ENCODE measurements at regions not wholly inside any gene's neighbourhood (a gene's known extent, or its start where the extent isn't known, plus 50 kb on each side); places are given as distances from the start of the nearest gene placed in this dataset.
"Not testable (repeated sequence)": the region's sequence is repeated elsewhere in the genome, so short reads cannot be mapped to it uniquely, and the experiment has no call there.

DNA sequence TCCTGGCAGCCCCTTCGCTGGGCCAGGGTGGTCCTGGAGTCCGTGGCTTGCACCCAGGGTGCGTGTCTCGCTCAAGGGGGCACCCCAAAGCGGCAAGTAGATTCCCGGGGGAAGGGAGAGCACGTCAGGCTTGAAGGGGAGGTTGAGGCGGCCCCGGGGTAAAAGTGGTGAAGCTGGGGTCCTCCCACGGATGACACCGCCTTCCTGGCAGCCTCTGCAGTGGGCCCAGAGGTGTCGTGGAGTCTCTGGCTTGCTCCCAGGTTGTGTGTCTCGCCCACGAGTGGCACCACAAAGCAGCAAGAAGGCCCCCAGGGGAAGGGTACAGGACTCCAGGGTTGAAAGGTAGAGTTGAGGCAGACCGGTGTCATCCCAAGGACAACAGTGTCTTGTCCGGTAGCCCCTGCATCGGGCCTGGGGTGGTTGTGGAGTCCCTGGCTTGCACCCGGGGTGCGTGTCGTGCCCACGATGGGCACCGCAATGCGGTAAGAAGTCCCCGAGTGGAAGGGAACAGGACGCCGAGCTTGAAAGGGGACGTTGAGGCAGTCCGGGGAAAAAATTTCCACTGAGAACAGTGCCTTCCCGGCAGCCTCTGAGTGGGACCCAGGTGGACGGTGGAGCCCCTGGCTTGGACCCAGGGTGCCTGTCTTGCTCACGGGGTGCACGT, 158.0 kb upstream of the ALG10B start:
- DNase-seq (ENCODE audit: low read depth in 2 of 2), result no peak

DNA sequence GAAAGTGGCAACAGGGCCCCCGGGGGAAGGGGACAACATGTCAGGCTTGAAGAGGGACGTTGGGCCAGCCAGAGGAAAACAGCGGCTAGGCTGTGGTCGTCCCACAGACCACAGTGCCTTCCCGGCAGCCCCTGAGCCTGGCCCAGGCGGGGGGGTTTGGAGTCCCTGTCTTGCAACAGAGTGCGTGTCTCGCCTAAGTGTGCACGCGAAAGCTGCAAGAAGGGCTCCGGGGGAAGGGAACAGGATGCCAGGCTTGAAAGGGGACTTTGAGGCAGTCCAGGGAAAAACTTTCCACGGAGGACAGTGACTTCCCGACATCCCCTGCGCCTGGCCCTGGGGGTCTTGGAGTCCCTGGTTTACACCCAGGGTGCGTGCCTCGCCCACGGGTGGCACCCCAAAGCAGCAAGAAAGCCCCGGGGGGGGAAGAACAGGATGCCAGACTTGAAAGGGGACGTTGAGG, 157.5 kb upstream of the ALG10B start:
- DNase-seq (ENCODE audit: low read depth in 2 of 2), result no peak

DNA sequence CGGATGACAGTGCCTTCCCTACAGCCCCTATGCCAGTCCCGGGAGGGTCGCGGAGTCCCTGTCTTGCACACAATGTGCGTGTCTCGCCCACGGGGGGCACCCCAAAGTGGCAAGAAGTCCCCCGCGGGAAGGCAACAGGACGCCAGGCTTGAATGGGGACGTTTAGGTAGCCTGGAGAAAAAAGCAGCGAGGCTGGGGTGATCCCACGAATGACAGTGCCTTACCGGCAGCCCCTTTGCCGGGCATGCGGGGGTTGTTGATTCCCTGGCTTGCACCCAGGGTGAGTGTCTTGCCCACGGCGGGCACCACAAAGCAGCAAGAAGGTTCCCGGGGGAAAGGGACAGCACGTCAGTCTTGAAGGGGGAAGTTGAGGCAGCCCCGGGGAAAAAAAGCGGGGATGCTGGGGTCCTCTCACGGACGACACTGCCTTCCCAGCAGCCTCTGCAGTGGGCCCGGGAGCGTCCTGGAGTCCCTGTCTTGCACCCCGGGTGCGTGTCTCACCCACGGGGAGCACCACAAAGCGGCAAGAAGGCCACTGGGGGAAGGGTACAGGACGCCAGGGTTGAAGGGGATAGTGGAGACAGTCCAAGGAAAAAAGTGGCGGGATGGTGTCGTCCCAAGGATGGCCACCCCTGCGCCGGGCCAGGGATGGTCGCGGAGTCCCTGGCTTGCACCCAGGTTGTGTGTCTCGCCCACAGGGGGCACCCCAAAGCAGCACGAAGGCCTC, 156.8 kb upstream of the ALG10B start:
- DNase-seq (ENCODE audit: low read depth in 2 of 2), result no peak

DNA sequence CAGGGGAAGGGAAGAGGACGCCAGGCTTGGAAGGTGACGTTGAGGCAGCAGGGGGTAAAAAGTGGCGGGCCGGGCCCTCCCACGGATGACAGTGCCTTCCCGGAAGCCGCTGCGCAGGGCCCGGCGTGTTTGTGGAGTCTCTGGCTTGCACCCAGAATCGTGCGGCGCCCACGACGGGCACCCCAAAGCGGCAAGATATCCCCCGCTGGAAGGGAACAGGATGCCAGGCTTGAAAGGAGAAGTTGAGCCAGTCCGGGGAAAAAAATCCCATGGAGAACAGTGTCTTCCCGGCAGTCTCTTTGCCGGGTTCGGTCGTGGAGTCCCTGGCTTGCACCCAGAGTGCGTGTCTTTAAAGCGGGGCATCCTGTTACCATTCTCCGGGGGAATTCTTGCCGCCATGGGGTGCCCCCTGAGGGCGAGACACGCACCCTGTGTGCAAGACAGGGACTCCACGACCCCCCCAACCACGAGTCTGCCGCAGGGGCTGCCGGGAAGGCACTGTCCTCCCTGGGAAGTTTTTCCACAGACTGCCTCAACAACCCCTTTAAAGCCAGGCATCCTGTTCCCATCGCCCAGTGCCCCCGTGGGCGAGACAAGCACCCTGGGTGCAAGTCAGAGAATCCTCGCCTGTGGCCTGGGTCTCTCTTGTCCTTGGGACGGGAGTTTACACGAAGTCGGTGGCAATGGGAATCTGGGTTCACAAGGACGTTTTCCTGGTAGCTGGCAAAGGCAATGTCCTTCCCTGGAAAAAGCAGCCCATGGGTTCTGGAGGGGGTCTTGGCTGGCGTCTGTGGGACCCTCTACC, 156.1 kb upstream of the ALG10B start:
- no peak for DNase-seq (ENCODE audit: low read depth in 2 of 2)

DNA sequence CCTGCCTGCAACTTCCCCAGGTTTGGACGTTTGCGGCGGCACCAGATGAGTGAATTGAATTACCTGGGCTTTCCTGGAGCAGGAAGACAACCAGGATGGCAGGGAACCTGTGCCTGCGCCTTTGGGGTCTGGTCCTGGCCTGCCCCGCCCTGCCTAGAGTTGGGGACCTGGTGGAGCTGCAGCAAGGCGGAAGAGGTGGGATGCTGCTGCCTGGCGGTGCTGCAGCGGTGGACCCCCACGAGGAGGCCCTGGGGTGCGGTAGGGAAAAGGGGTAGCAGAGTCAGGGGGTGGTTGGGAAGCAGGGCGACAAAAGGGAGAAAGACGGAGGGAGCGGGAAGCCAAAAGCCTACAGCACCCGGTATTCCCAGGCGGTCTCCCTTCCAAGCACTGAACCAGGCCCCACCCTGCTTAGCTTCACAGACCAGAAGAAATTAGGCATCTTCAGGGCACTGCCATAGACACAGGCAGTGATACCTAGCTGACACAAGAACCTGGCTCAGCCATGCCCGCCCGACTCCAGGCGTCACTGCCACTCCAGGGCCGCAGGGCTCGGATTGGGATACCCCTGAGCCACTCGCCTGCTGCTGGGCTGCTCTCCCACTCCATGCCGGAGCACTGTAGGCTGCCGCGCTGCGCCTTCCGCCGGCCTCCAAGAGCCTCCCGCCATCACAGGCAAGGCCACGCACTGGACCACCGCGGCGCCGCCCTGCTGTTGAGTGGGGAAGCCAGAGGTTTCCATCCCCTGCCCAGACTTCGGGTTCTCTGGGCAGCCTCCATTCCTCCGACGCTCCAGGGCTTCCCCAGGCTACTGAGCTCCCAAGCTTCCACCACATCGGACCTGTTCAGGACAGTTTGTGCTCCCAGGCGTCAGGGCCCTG, 155.2 kb upstream of the ALG10B start:
- DNase-seq (ENCODE audit: low read depth in 2 of 2), result no peak

DNA sequence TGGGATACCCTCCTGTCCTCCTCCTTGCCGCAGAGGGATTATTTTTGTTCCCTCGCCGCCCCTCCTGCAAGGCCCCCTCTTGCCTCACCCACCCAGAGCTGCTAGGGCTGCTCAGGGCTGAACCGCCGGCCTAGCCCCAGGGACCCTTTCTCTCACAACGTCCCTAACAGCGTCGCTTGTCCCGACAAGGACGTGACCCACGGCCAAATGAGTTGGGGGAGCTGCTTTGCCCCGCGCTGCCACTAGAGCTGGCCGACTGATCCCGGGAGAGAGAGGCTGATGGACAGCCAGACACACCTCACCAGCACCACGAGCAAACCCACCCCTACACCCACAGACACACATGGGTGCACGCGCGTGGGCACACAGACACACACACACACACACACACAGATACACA, 154.6 kb upstream of the ALG10B start:
- DNase-seq (ENCODE audit: low read depth in 2 of 2), result no peak

DNA sequence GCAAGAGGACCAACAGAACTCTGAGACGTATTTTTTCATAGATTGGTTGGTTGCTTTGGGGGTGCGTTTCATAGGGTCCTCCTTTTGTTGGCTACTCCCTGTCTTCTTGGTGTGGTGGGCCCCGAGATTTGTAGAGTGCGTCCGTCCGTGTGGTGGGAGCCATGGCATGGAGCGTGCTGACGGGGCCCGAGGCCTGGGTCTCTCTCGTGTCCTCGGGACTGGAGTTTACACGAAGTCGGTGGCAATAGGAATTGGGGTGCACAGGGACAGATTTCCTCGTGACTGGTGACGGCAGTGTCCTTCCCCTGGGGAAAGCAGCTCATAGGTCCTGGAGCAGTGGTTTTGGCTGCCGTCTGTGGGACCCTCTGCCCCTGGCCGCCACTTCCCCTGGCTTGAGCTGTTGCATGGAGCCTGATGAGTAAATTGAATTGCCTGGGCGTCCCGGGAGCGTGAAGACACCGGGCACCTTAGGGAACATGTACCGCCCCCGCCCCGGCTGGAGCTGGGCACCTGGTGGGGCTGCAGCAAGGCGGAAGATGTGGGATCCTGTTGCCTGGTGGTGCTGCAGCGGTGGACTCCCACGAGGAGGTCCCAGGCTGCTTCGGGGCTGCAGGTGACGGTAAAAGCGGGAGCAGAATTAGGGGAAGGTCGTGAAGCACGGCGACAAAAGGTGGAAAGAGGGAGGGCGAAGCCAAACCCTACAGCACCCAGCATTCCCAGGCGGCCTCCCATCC, 153.7 kb upstream of the ALG10B start:
- DNase-seq (ENCODE audit: low read depth in 2 of 2), result no peak

DNA sequence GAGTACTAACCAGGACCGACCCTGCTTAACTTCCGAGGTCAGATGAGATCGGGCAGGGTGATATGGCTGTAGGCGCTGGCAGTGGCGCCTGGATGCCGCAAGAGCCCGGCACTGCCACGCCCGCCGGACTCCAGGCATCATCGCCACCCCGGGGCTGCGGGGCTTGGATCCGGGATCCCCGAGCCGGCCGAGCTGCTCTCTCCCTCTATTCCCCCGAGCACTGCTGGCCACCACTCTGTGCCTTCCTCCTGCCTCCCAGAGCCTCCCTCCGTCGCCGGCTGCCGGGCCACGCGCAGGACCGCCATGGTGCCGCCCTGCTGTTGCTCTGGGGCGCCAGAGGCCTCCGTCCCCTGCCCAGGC, 153.2 kb upstream of the ALG10B start:
- DNase-seq (ENCODE audit: low read depth in 2 of 2), result no peak

DNA sequence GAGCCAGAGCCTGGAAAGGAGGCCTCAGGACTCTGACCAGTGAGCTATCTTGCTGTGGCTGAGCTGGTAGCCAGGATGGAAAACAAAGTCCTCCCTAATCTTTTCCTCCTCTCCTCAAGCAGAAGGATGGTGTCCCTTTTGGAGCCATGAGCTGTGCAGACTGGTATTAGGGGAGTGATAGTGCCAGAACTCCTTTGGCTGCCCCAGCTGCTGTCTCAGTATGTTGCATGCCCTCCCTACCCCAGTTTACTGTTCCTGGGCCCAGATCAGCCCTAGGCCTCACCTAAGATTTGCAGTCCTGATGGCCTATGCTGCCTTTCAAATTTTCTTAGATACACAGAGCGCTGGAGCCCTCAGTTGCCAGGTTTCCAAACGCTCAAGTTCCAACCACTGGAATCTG, 150.3 kb upstream of the ALG10B start:
- DNase-seq (ENCODE audit: low read depth in 2 of 2), result no peak

DNA sequence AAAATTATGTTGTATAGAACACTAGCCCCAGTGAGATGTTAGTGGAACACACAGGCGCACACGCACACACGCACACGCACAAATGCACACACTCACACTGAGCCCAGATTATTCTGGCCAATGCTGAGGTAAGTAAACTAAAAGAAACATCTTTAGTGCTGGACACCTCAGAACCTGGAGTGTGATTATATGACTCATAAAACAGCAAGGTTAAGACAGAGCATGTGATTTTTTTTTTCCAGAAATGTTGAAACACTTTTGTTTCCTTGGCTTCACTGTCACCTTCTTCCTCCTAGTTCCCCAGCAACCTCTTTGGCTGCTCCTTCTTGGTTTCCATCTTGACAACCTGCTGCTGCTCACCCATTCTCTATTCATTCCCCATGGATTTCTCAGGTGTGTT, 141.0 kb upstream of the ALG10B start:
- DNase-seq (ENCODE audit: low read depth in 2 of 2), result no peak

DNA sequence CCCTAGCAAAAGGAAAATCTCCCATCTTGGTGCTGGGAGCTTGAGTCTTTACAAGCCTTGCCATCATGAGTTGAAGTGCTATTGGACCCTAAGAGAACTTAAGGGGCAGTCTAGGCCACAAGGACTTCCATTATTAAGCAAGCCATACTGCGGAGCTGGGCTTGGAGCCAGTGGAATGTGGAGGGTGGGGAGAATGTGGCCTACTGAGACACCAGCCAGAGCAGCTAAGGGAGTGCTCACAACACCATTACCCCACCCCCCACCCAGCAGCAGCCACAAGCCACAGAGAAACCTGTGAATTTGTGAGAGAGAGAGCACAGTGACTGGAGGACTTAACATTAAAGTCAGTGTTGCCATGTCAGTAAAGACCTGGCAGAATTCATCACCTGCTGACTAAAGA, 133.0 kb upstream of the ALG10B start:
- DNase-seq (ENCODE audit: low read depth in 2 of 2), result not testable (repeated sequence)

DNA sequence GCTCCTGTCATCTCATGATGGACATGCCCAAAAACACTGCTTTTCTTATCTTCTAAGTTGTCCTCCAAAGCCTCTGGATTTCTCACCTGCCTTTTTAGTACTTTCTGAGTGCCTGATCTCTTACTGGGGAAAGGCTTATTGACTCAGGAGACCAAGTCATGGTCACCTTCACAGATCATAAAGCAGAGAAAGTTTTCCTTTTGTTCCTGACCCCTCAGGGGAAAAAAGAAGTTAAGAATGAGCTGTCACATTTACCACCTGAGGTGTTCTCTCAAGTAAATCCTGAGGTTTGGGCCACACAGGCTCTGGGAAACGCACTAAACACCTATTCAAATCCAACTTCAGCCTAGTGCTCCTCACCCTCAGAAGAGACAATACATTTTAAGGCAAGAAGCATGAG, 119.3 kb upstream of the ALG10B start:
- not testable (repeated sequence) for DNase-seq (ENCODE audit: low read depth in 2 of 2)

DNA sequence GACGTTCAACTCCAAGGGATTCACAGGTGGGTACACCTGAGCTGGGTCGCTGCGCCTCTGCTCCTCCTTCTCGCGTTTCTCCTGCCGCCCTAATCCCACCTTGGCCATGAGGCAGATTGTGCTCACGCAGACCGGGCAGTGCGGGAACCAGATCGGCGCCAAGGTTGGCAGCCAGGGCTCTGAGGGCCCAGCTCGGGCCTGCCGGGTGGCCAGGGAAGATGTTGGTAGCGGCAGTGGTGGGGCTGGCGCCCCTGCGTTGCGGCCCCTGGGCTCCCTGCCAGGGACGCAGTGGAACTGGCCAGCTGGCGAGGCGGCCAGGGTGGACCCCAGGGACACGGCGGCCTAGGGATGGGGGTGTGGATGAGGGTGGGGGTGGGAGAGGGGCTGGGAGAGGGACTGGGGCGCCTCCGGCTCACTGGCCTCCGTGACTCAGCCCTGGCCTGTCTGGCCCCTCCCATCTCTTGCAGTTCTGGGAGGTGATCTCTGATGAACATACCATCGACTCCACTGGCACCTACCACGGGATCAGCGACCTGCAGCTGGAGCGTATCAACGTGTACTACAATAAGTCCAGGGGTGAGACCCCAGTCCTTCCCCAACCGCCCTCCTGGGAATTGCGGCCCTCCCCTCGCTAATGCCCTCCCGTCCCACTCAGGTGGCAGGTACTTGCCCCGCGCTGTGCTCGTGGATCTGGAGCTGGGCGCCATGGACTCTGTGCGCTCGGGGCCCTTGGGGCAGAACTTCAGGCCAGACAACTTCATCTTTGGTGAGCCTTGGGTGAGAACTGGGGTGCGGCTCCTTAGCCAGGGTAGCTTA, 114.9 kb upstream of the ALG10B start:
- no peak for DNase-seq (ENCODE audit: low read depth in 2 of 2)

DNA sequence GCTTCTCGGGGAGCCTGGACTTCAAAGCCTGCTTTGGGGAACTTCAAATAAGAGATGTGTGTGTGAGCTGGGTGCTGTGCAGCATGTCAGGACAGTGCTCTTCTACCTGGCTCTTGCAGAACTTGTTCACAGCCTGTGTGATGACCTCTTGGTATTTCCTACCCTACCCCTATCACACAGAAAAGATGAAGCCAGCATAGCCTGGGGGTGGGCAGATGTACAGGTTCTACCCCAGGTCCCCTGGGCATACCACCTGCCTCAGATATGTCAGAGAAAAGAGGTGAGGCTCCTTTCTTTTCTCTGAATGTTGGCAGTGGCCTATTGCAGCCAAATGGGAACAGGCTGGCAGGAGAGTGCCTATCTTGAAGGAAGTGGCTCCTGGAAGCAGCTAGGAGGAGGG, 111.7 kb upstream of the ALG10B start:
- no peak for DNase-seq (ENCODE audit: low read depth in 2 of 2)

DNA sequence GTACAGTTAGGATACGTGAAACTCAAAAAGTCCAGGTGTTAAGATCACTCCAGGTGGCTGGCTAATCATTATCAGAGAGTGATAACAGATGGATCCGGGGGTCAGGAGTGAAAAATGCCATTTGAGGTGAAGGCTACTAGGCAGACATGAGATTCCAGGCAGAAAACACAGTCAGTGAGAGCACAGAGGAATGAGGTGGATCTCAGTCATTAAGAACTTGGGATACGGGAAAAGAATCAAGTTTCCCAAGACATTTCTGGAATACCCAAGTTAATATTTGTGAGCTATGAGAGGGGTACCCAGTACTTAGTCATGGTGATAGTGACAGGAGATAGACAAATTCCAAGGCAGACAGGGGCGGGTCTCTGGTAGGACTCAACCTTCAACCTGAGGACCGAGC, 94.6 kb upstream of the ALG10B start:
- DNase-seq (ENCODE audit: low read depth in 2 of 2), result no peak

DNA sequence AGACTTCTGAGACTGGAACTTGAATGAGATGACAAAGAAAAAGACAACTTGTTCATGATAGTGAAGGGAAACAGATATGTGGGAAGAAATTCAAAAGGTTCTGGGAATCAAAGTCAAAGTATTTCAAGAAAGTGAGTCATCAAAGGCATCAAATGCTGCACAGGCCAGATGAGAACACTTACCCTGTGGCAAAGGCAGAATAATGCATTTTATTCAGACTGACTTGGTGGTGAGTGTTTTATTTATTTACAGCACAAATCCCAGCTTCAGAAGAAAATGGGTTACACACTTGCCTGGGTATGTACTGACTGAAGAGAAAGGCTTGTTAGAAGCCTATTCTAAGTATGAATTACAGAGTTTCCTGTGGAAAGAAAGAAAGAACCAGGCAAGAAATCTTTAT, 78.2 kb upstream of the ALG10B start:
- DNase-seq (ENCODE audit: low read depth in 2 of 2), result not testable (repeated sequence)

DNA sequence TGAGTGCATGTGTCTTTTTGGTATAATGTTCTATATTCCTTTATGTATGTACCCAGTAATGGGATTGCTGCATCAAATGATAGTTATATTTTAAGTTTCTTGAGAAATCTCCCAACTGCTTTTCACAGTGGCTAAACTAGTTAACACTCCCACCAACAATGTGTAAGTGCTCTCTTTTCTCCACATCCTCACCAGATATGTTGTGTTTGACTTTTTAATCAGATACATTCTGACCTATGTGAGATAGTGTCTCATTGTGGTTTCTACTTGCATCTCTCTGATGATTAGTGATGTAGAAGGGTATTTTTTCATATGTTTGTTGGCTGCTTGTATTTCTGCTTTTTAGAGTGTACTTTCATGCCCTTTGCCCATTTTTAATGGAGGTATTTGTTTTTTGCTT, 62.8 kb upstream of the ALG10B start:
- DNase-seq (ENCODE audit: low read depth in 2 of 2), result no peak

DNA sequence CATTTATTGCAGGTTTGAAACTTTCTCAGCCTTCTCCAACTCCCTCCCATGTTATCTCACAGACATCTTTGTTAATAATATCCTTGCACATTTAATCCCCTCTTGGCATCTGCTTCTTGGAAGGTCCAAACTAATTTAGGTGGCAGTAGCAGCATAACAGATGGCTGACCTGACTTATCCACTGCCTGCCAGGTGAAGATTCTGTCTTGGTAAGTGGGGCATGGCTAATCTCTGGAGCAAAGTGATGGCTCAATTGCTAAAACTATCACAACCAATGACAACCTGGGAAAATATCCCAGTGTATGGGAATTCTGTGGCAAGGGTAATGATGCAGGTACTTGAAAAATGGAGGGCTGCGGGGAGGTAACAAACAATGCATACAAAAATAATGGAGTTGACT, 58.2 kb upstream of the ALG10B start:
- no peak for DNase-seq (ENCODE audit: low read depth in 2 of 2)

All from stimulated activated CD8-positive, alpha-beta memory T cell treated with anti-CD3 and anti-CD28 coated beads, Interleukin-7, amount 100 ng/mL, for 4 hours (primary cell).